ENCODE measurements at regions not wholly inside any gene's neighbourhood (a gene's known extent, or its start where the extent isn't known, plus 50 kb on each side); places are given as distances from the start of the nearest gene placed in this dataset.
"Not testable (repeated sequence)": the region's sequence is repeated elsewhere in the genome, so short reads cannot be mapped to it uniquely, and the experiment has no call there.

- TF ChIP-seq CTCF (IDR thresholded peaks at IDR 0.05; ENCODE audit: extremely low read depth, missing control alignments) = no peak
- DNase-seq (ENCODE audit: low spot score) = no peak
Measured at GRCh38 chr5:54792611-54793404, 192.6 kb downstream of the ESM1 start.

- not testable (repeated sequence) for DNase-seq (ENCODE audit: low spot score)
Measured at GRCh38 chr5:54787910-54788309, 197.5 kb downstream of the ESM1 start.

DNA sequence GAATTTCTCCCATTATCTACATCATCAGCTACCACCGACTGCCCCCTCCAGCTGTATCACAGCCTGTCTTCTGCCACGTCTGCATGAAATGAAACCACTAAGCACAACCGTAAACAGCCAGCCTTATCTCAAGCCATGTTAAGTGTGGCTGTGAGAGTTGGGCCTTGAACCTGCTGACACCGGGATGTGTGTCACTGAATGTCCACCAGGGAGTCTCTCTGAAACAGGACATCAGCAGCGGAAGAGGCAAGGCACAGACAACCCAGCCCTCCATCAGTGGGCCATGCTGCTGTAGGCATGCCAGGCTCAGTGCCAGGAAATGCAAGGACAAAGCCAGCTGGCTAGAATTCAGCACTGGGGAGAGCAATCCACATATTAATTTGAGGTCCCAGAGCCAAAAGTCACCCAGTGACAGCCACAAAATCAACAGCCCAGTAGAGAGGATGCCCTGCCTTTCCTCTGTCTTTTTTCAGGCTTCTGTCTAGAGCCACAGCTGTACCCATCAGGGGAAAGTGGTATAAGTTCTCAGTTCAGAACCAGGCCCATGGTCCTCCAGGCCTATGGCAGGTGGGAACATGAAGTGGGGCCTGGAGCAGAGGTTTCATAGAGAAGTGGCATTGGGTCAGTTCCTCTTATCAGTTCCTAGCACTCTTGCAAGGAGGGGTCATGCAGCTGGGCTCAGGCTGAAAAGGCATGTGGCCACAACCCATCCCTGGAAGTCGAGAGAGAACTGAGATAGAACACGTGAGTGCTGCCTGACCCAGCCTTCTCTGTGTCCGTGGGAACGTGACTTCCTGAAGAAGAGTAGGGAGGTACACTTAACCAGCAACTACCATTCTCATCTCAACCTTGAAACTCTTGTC, 199.4 kb downstream of the ESM1 start:
- no peak for TF ChIP-seq CTCF (IDR thresholded peaks at IDR 0.05; ENCODE audit: extremely low read depth, missing control alignments)
- no peak for DNase-seq (ENCODE audit: low spot score)

- DNase-seq (ENCODE audit: low spot score) = no peak
- TF ChIP-seq CTCF (IDR thresholded peaks at IDR 0.05; ENCODE audit: extremely low read depth, missing control alignments) = no peak
Measured at GRCh38 chr5:54778783-54779182, 206.6 kb downstream of the ESM1 start.

DNA sequence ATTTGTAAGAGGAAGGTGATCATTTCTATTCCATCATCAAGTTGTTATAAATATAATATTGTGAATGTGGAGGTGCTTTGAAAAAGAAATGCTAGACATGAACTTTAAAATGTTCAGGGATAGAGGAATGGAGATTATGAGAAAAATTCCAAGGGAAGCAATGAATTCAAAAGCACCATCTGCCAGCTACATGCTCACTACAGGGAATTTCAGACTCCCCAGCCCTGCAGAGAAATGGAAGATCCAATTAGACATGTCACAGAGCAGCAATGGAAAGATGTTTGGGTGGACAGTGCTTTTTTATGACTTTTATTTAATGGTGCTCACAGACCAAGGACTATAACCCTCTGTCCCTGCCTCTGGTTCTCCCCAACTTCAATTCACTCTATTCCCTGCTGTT, 209.7 kb downstream of the ESM1 start:
- DNase-seq (ENCODE audit: low spot score) = no peak
- no peak for TF ChIP-seq CTCF (IDR thresholded peaks at IDR 0.05; ENCODE audit: extremely low read depth, missing control alignments)

GRCh38 chr5:54774281-54775170, 210.9 kb downstream of the ESM1 start:
- no peak for TF ChIP-seq CTCF (IDR thresholded peaks at IDR 0.05; ENCODE audit: extremely low read depth, missing control alignments)
- DNase-seq (ENCODE audit: low spot score) = no peak

- no peak for DNase-seq (ENCODE audit: low spot score)
- no peak for TF ChIP-seq CTCF (IDR thresholded peaks at IDR 0.05; ENCODE audit: extremely low read depth, missing control alignments)
Measured at GRCh38 chr5:54772684-54773083, 212.7 kb downstream of the ESM1 start.
